Stimulated activated CD8-positive, alpha-beta memory T cell treated with anti-CD3 and anti-CD28 coated beads, Interleukin-7, amount 100 ng/mL, for 4 hours (primary cell): ENCODE measurements at regions not wholly inside any gene's neighbourhood (a gene's known extent, or its start where the extent isn't known, plus 50 kb on each side); places are given as distances from the start of the nearest gene placed in this dataset.
"Not testable (repeated sequence)": the region's sequence is repeated elsewhere in the genome, so short reads cannot be mapped to it uniquely, and the experiment has no call there.

Experiments used
- DNase-seq, 2 donors: peaks; one replicate each; pipeline ENCODE4 v3.0.0-alpha.2; 2020; ENCODE audit warnings: low read depth in 2 of 2

DNA sequence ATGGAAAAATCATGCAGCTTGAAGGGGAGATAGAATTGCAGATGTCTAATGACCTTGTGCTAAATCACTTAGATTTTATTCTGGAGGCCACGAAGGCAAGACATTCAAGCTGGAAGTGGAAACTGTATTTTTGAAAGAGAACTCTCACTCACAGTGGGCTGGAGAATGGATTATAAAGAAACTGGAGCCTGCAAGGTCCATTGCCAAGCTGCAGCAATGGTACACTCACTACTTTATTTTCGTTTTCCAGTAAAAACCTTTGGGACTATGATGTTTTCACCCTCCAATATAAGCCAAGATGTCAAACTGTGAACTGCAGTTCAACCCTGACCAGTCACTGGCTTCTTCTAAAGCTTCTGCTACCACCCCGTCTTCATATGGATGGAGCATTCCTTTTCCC is 62.0 kb downstream of the SKIDA1 start:
- no peak for DNase-seq

DNA sequence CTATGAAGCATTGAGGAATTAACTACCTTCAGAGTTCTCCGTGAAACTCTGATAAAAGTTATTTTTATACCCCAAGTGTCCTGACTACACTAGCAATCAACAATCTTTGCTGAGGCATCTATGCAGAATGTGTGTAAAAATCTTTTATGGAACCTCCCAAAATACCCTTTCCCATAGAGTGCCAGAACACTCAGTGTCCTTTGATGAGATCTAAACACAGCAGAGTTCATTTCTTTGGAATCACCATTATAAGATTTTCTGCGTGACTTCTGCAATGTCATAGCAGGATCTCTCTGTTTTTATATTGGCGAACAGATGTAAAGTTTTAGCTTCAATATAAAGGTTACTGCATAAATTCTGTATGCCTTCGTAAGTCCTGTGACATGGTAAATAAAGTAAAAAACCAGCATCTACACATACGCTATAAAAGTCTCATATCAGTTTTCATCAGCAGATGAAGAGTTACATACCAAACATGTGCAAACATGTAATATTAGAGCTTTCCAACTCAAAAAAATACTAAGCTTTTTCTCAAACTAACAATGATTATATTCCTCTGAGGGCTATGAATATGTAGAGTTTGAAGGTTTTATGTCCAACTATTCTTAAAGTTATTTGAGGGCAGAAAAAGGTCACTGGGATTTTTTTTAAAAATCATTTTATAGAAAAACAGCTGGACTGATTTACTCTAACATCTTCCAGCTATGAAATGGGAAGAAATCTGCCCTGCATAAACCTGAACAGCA is 67.2 kb downstream of the SKIDA1 start:
- no peak for DNase-seq

DNA sequence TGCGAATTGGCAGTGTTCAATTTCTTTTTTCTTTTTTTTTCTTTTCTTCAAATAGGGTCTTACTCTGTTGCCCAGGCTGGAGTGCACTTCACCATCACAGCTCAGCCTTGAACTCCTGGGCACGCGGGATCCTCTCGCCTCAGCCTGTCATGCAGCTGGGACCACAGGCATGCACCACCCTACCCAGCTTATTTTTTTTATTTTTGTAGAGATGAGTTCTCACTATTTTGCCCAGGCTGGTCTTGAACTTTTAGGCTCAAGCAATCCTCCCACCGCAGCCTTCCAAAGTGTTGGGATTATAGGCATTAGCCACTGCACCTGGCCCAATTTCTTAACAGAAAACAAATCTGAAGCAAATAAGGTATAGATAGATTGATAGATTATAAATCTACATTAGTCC is 69.3 kb downstream of the SKIDA1 start:
- DNase-seq: no peak

DNA sequence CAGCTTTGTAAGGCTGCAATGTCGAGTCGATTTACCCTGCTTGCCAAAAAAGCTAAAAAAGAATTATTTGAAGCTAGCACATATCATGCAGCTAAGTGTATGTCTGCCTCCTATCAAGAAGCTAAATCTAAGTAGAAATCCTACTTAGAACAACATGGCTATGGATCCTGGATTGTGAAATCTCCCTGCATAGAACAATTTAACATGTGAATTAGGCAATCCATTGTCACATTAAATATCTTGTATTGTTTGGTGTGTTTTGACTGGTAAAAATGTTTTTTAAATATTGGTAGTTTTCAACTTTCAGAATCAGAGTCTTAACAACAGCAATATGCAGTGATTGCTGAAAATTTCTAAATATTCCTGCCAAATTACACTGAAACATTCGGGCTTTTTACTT is 73.3 kb downstream of the SKIDA1 start:
- no peak for DNase-seq

GRCh38 chr10:21449288-21449966 is 76.1 kb downstream of the SKIDA1 start:
- DNase-seq: no peak

DNA sequence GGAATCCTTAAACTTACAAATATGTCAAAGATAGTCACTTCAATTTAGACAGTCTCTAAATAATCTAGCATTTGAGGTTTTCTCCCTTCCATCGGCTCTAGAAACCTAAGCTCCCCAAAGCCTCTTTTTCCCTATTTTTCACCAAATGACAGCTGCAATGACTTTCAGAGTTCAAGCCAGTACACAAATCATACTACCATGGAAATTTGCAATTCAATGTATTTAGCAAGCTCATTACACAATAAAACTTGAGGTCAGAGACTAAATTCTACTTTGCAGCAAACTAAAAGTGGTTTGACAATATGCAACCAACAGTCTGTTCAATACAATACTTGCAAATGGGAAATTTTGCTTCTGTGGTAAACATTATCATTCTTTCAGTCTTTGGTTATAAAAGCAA is 80.3 kb downstream of the SKIDA1 start:
- no peak for DNase-seq

GRCh38 chr10:21441625-21442024 is 83.9 kb downstream of the SKIDA1 start:
- no peak for DNase-seq

DNA sequence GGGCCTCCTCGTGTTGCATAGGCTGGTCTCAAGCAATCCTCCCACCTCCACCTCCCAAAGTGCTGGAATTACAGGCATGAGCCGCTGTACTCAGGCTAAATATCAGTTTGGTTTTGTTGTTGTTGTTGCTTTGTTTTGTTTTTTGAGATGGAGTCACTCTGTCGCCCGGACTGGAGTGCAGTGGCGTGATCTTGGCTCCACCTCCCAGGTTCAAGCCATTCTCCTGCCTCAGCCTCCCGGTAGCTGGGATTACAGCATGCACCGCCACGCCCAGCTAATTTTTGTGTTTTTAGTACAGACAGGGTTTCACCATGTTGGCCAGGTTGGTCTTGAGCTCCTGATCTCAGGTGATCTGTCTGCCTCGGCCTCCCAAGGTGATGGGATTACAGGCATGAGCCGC is 86.6 kb downstream of the SKIDA1 start:
- DNase-seq: not testable (repeated sequence)

DNA sequence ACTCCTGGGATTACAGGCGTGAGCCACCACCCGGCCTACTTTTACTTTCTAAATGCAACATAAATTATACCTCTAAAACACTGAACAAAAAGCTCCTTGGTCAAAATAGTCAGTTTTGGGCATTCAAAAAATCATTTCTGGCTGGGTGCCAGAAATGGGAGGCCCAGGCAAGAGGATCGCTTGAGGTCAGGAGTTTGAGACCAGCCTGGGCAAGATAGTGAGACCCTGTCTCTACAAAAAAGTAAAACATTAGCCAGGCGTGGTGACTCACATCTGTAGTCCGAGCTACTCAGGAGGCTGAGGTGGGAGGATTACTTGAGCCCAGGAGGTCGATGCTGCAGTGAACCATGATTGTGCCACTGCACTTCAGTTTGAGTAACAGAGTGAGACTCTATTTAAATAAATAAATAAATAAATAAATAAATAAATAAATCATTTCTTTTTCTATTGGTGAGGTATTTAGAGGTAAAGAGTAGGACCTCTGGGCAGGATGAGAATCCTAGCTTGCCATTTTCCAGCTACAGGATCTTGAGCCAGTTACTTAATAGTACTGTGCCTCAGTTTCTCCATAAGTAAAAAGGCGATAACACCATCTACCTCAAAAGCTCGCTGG is 87.6 kb downstream of the SKIDA1 start:
- DNase-seq: no peak

DNA sequence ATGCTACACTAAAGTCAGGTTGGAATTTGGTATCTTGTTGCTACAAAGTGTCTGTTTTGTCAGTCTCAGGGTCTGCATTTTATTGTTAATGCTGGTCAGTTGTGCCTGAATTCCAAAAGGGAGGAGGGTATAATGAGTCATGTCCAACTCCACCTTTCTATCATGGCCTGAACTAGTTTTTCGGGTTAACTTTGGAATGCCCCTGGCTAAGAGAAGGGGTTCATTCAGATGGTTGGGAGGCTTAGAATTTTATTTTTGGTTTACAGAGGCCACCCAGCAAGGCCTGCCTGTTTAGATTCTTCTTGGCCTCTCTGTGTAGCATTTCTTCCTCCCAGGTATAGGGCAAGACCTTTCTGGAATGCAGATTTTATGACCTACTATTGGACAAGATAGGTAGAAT is 93.2 kb downstream of the SKIDA1 start:
- DNase-seq: no peak

- no peak for DNase-seq
Observed at GRCh38 chr10:21431799-21432198, 93.7 kb downstream of the SKIDA1 start.

- no peak for DNase-seq
Observed at GRCh38 chr10:21427804-21428481, 97.5 kb downstream of the SKIDA1 start.

DNA sequence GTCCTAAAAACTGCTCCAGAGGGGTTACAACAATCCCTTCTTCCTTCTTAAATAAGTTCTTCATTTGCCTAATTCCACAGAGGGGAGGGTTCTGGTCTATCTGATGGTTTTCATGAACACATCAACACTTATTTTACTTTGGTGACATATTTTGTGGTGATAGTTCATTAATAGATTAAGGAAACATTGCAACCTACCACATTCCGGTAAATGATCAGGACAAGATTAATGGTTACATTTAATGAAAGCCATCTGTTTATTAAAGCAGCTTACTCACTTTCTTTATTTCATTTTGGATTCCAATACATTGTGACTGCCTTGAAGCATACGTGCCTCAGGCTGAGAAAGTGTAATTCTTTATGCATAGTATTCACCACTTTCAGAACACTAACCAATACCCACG is 101.0 kb downstream of the SKIDA1 start:
- DNase-seq: no peak

- DNase-seq: no peak
Observed at GRCh38 chr10:21423850-21424249, 101.6 kb downstream of the SKIDA1 start.

DNA sequence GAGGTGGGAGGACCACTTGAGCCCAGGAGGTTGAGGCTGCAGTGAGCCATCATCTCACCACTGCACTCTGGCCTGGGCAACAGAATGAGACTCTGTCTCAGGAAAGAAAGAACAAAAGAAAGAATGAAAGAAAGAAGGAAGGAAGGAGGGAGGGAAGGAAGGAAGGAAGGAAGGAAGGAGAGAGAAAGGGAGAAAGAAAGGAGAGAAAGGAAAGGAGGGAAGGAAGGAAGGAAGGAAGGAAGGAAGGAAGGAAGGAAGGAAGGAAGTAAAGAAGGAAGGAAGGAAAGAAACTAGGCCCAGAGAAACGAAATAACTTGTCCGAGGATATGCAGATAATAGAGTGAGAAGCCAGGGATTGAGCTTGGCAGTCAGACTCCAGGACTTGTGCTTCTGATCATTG is 102.1 kb downstream of the SKIDA1 start:
- no peak for DNase-seq

GRCh38 chr10:21421794-21422193 is 103.7 kb downstream of the SKIDA1 start:
- no peak for DNase-seq

GRCh38 chr10:21421016-21421415 is 104.5 kb downstream of the SKIDA1 start:
- no peak for DNase-seq

DNA sequence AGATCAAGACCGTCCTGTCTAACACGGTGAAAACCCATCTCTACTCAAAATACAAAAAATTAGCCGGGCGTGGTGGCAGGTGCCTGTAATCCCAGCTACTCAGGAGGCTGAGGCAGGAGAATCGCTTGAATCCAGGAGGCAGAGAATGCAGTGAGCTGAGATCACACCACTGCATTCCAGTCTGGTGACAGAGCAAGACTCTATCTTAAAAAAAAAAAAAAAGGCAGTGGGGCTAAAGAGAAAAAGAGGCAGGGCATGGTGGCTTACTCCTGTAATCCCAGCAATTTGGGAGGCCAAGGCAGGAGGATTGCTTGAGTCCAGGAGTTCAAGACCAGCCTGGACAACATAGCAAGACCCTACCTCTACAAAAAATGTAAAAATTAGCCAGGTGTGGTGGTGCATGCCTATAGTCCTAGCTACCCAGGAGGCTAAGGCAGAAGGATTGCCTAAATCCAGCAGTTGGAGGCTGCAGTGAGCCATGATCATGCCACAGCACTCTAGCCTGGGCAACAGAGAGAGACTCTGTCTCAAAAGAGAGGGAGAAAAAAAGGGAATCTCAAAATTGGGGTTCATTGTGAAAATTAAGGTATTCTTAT is 106.4 kb downstream of the SKIDA1 start:
- DNase-seq: not testable (repeated sequence)

DNA sequence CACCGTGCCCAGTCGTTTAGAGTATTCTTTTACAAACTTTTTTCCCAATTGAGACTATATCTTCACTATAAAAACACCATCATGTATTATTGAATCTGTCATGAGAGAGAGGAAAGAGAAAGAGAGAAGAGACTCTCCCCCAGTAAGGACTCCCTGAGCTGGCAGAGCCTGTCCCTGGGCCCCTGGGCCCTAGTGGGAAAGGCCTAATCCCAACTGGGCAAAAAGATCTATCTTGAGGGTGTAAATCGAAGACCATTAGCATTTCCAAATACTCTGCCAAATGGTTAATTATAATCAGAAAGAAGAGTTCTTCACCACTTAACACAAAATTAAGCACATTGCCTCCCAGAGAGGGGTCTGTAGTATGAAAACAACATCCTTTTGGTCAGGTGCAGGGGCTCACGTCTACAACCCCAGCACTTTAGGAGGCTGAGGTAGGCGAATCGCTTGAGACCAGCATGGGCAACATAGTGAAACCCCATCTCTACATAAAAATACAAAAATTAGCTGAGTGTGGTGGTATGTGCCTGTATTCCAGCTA is 108.2 kb downstream of the SKIDA1 start:
- DNase-seq: no peak

DNA sequence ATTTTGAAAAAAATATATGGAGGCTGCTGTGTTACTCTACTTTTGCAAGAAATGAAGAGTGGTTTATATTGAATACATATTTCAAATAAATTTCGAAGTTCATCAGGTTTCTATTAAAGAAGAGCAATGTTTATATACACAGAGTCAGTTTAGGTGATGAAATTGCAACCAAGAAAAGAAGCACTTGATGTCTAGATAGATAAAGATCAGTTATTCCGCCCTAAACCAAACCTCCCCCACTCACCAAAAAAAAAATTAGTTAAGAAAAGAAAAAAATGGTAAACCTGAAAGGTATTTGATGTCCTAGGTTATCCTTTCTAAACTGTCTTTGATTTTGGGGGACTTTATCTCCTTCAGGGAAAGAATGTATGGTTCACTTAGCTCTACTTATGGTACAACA is 111.8 kb downstream of the SKIDA1 start:
- no peak for DNase-seq

GRCh38 chr10:21413268-21413667 is 112.2 kb downstream of the SKIDA1 start:
- no peak for DNase-seq
